ENCODE measurements at regions not wholly inside any gene's neighbourhood (a gene's known extent, or its start where the extent isn't known, plus 50 kb on each side); places are given as distances from the start of the nearest gene placed in this dataset.

DNA sequence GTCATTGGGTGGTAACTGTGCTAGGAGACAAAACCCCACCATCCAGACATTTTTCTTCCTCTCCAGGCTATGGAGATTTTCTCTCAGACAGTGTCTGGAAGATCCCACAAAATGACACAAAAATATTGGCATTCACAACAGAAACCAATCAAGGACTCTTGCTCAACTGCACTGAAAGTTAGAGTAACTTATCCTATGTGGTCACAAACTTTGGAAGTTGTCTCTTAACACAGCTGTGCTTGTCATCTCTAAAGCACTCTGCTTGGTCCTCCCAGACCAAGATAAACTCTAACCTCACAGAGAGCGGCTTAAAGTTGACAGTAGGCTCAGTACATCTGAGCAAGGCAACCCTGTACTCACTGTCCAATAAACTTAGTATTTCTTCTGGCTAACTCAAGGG, 74.9 kb downstream of the AKR1C4 start:
- no peak for TF ChIP-seq POLR2A (IDR thresholded peaks at IDR 0.05)
- TF ChIP-seq, protein P1, sequence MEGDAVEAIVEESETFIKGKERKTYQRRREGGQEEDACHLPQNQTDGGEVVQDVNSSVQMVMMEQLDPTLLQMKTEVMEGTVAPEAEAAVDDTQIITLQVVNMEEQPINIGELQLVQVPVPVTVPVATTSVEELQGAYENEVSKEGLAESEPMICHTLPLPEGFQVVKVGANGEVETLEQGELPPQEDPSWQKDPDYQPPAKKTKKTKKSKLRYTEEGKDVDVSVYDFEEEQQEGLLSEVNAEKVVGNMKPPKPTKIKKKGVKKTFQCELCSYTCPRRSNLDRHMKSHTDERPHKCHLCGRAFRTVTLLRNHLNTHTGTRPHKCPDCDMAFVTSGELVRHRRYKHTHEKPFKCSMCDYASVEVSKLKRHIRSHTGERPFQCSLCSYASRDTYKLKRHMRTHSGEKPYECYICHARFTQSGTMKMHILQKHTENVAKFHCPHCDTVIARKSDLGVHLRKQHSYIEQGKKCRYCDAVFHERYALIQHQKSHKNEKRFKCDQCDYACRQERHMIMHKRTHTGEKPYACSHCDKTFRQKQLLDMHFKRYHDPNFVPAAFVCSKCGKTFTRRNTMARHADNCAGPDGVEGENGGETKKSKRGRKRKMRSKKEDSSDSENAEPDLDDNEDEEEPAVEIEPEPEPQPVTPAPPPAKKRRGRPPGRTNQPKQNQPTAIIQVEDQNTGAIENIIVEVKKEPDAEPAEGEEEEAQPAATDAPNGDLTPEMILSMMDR (IDR thresholded peaks at IDR 0.05): no peak
